NB4 (cell line): ENCODE measurements at regions not wholly inside any gene's neighbourhood (a gene's known extent, or its start where the extent isn't known, plus 50 kb on each side); places are given as distances from the start of the nearest gene placed in this dataset.

Source experiments
- DNase-seq: peaks from one replicate; pipeline ENCODE4 v3.0.0; 2010; ENCODE audit warnings: low read depth
- H3K4me3 ChIP-seq: one replicate; pipeline ENCODE4 v1.5.1; 2011; ENCODE audit warnings: mild to moderate bottlenecking, low read depth, low read length, moderate library complexity
- CTCF ChIP-seq: IDR thresholded peaks from one replicate; pipeline ENCODE4 v1.5.1; 2012; ENCODE audit warnings: low read depth, low read length
- MAX ChIP-seq: IDR thresholded peaks from 2 replicates; pipeline ENCODE4 v1.6.1; 2011; ENCODE audit warnings: low read depth, low read length
- MYC ChIP-seq: IDR thresholded peaks from 2 replicates; pipeline ENCODE4 v1.6.1; 2011; ENCODE audit warnings: low read depth, low read length
- POLR2A ChIP-seq: IDR thresholded peaks from 2 replicates; pipeline ENCODE4 v1.6.1; 2011; ENCODE audit warnings: mild to moderate bottlenecking; ENCODE audit not compliant: insufficient read length; ENCODE audit errors: extremely low read depth

- no peak for DNase-seq
- TF ChIP-seq CTCF (no peak), MAX (no peak), MYC (no peak), POLR2A (no peak)
- no peak overlapping the region for H3K4me3 ChIP-seq
These were observed 304.6 kb downstream of the THBS2 start for GRCh38 chr6:168948990-168949531.

- DNase-seq, result no peak
- TF ChIP-seq MAX (no peak), CTCF (no peak), POLR2A (no peak), MYC (no peak)
- no peak overlapping the region for H3K4me3 ChIP-seq
These were observed 305.6 kb downstream of the THBS2 start for GRCh38 chr6:168948002-168948401.

- no peak for TF ChIP-seq CTCF
- TF ChIP-seq MAX, result no peak
- no peak for DNase-seq
- no peak overlapping the region for H3K4me3 ChIP-seq
These were observed 310.3 kb downstream of the THBS2 start for GRCh38 chr6:168943231-168943905.

GRCh38 chr6:168942646-168943045 lies 311.0 kb downstream of the THBS2 start:
- H3K4me3 ChIP-seq, result no peak overlapping the region

GRCh38 chr6:168941036-168941435 lies 312.6 kb downstream of the THBS2 start:
- DNase-seq, result no peak
- TF ChIP-seq MYC, result no peak
- no peak for TF ChIP-seq CTCF
- no peak for TF ChIP-seq POLR2A
- TF ChIP-seq MAX, result no peak
- no peak overlapping the region for H3K4me3 ChIP-seq

More at GRCh38 chr6:168942646-168943045, 311.0 kb downstream of the THBS2 start:
- TF ChIP-seq POLR2A, result no peak
- no peak for DNase-seq

GRCh38 chr6:168939796-168940195 lies 313.9 kb downstream of the THBS2 start:
- no peak overlapping the region for H3K4me3 ChIP-seq
- no peak for DNase-seq
- TF ChIP-seq POLR2A (no peak), MYC (no peak)

- no peak for TF ChIP-seq MAX
- TF ChIP-seq CTCF, result no peak
- no peak for TF ChIP-seq POLR2A
- TF ChIP-seq MYC, result no peak
These were observed 314.6 kb downstream of the THBS2 start for GRCh38 chr6:168939041-168939440.

More at GRCh38 chr6:168939041-168939440, 314.6 kb downstream of the THBS2 start:
- no peak for DNase-seq
- H3K4me3 ChIP-seq, result no peak overlapping the region
